GM12865 (cell line): ENCODE measurements at regions not wholly inside any gene's neighbourhood (a gene's known extent, or its start where the extent isn't known, plus 50 kb on each side); places are given as distances from the start of the nearest gene placed in this dataset.

Experiments
- DNase-seq: peaks from one replicate; pipeline ENCODE4 v3.0.0; 2010; ENCODE audit warnings: low read depth
- H3K4me3 ChIP-seq: 2 replicates; pipeline ENCODE4 v1.5.1; 2011; ENCODE audit warnings: mild to moderate bottlenecking, low read depth, low read length, control low read depth
- CTCF ChIP-seq: IDR thresholded peaks from 2 replicates; pipeline ENCODE4 v1.5.1; 2011; ENCODE audit warnings: low read length, control low read depth, low read depth, inconsistent platforms; ENCODE audit not compliant: insufficient read depth; ENCODE audit errors: missing control alignments

- TF ChIP-seq CTCF, result no peak
- no peak overlapping the region for H3K4me3 ChIP-seq
- no peak for DNase-seq
These were observed 495.3 kb upstream of the CDH6 start for GRCh38 chr5:30698217-30698616.

- TF ChIP-seq CTCF, result no peak
- no peak for DNase-seq
These were observed 500.2 kb upstream of the CDH6 start for GRCh38 chr5:30693326-30693725.

GRCh38 chr5:30690931-30691330 is 502.6 kb upstream of the CDH6 start:
- DNase-seq, result no peak
- no peak overlapping the region for H3K4me3 ChIP-seq
- TF ChIP-seq CTCF, result no peak

More at GRCh38 chr5:30693326-30693725, 500.2 kb upstream of the CDH6 start:
- no peak overlapping the region for H3K4me3 ChIP-seq

GRCh38 chr5:30687461-30687860 is 506.0 kb upstream of the CDH6 start:
- no peak for DNase-seq
- H3K4me3 ChIP-seq, result no peak overlapping the region
- TF ChIP-seq CTCF, result no peak

- no peak for TF ChIP-seq CTCF
- no peak overlapping the region for H3K4me3 ChIP-seq
- no peak for DNase-seq
These were observed 507.0 kb upstream of the CDH6 start for GRCh38 chr5:30686530-30686929.

GRCh38 chr5:30676223-30676840 is 517.2 kb upstream of the CDH6 start:
- DNase-seq, result no peak
- TF ChIP-seq CTCF, result no peak

GRCh38 chr5:30667293-30667692 is 526.2 kb upstream of the CDH6 start:
- H3K4me3 ChIP-seq, result no peak overlapping the region
- TF ChIP-seq CTCF, result no peak

More at GRCh38 chr5:30676223-30676840, 517.2 kb upstream of the CDH6 start:
- H3K4me3 ChIP-seq, result no peak overlapping the region

More at GRCh38 chr5:30667293-30667692, 526.2 kb upstream of the CDH6 start:
- no peak for DNase-seq
